ENCODE measurements at regions not wholly inside any gene's neighbourhood (a gene's known extent, or its start where the extent isn't known, plus 50 kb on each side); places are given as distances from the start of the nearest gene placed in this dataset.
"Not testable (repeated sequence)": the region's sequence is repeated elsewhere in the genome, so short reads cannot be mapped to it uniquely, and the experiment has no call there.

- not testable (repeated sequence) for H3K4me1 ChIP-seq (ENCODE audit: insufficient read depth, low read length); H3K79me2 ChIP-seq (ENCODE audit: insufficient read depth, low read length); H2BK15ac ChIP-seq (ENCODE audit: low read depth, low read length); DNase-seq; H3K9me3 ChIP-seq (ENCODE audit: control insufficient read depth, low read depth, low read length); H3K36me3 Mint-ChIP-seq (ENCODE audit: insufficient read depth in 1 of 3, low read depth in 3 of 3); H3K27me3 Mint-ChIP-seq (ENCODE audit: low read depth); H2BK12ac ChIP-seq (ENCODE audit: insufficient read length, low read depth, low read length); H4K8ac ChIP-seq (replicated peaks; ENCODE audit: insufficient read length, low read depth, low read length); H4K20me1 ChIP-seq (ENCODE audit: control insufficient read depth, insufficient read depth, insufficient read length); H2AK5ac ChIP-seq (ENCODE audit: insufficient read length, low read length); H3K4me3 Mint-ChIP-seq; H3K9ac ChIP-seq (ENCODE audit: extremely low read depth, insufficient read length, low read length); H3K27ac Mint-ChIP-seq; H3K27me3 ChIP-seq (ENCODE audit: insufficient read depth, low read length); H3K56ac ChIP-seq (ENCODE audit: insufficient read length, low read depth, low read length); H2AFZ ChIP-seq (ENCODE audit: low read length); H3K4me2 ChIP-seq (ENCODE audit: insufficient read depth, insufficient read length, low read length); H3K27ac ChIP-seq (ENCODE audit: insufficient read length, low read depth, low read length); H3K4ac ChIP-seq (ENCODE audit: low read depth, low read length); H3K23me2 ChIP-seq (ENCODE audit: insufficient read length, low read depth, low read length, poor library complexity, severe bottlenecking); H2BK120ac ChIP-seq (ENCODE audit: low read depth, low read length, poor library complexity, severe bottlenecking); H4K91ac ChIP-seq (ENCODE audit: insufficient read length, low read depth, low read length); H3K14ac ChIP-seq (ENCODE audit: insufficient read depth, low read length); H3K4me1 Mint-ChIP-seq; H3K23ac ChIP-seq (ENCODE audit: insufficient read length, low read depth, low read length); H3T11ph ChIP-seq (ENCODE audit: low read length); H3K18ac ChIP-seq (ENCODE audit: insufficient read length, low read depth, low read length); H2BK5ac ChIP-seq (ENCODE audit: insufficient read length, low read length); H4K5ac ChIP-seq (ENCODE audit: insufficient read length, low read depth, low read length); H2BK20ac ChIP-seq (ENCODE audit: low read depth, low read length, poor library complexity, severe bottlenecking); H3K79me1 ChIP-seq (ENCODE audit: insufficient read depth, low read depth, low read length, poor library complexity, severe bottlenecking)
- peaks cover 56 to 69% of the 10 kb centered on the region in 2 experiments for H3K9me3 Mint-ChIP-seq
- WGBS (ENCODE audit: extremely low coverage, insufficient read length, low lambda C conversion rate) = no CpG with 5 or more reads among the region's 14 CpGs
Observed at GRCh38 chr15:24485885-24486567, 189.5 kb upstream of the NPAP1 start.

- H4K20me1 ChIP-seq (ENCODE audit: control insufficient read depth, insufficient read depth, insufficient read length); H3K27me3 ChIP-seq (ENCODE audit: insufficient read depth, low read length); H2AK5ac ChIP-seq (ENCODE audit: insufficient read length, low read length); H3K4me1 Mint-ChIP-seq; H3K27me3 Mint-ChIP-seq (ENCODE audit: low read depth); H3K56ac ChIP-seq (ENCODE audit: insufficient read length, low read depth, low read length); H2AFZ ChIP-seq (ENCODE audit: low read length); H2BK12ac ChIP-seq (ENCODE audit: insufficient read length, low read depth, low read length); H3K4me3 Mint-ChIP-seq; H3K9ac ChIP-seq (ENCODE audit: extremely low read depth, insufficient read length, low read length); H2BK20ac ChIP-seq (ENCODE audit: low read depth, low read length, poor library complexity, severe bottlenecking); H3K4ac ChIP-seq (ENCODE audit: low read depth, low read length); H3K14ac ChIP-seq (ENCODE audit: insufficient read depth, low read length); H2BK15ac ChIP-seq (ENCODE audit: low read depth, low read length); H3T11ph ChIP-seq (ENCODE audit: low read length); H3K4me2 ChIP-seq (ENCODE audit: insufficient read depth, insufficient read length, low read length); H3K27ac Mint-ChIP-seq; DNase-seq; H3K23me2 ChIP-seq (ENCODE audit: insufficient read length, low read depth, low read length, poor library complexity, severe bottlenecking); H4K5ac ChIP-seq (ENCODE audit: insufficient read length, low read depth, low read length); H3K23ac ChIP-seq (ENCODE audit: insufficient read length, low read depth, low read length); H2BK120ac ChIP-seq (ENCODE audit: low read depth, low read length, poor library complexity, severe bottlenecking); H3K4me1 ChIP-seq (ENCODE audit: insufficient read depth, low read length); H3K79me2 ChIP-seq (ENCODE audit: insufficient read depth, low read length); H3K79me1 ChIP-seq (ENCODE audit: insufficient read depth, low read depth, low read length, poor library complexity, severe bottlenecking); H3K18ac ChIP-seq (ENCODE audit: insufficient read length, low read depth, low read length); H2BK5ac ChIP-seq (ENCODE audit: insufficient read length, low read length); H3K9me3 ChIP-seq (ENCODE audit: control insufficient read depth, low read depth, low read length); H4K91ac ChIP-seq (ENCODE audit: insufficient read length, low read depth, low read length); H4K8ac ChIP-seq (replicated peaks; ENCODE audit: insufficient read length, low read depth, low read length); H3K27ac ChIP-seq (ENCODE audit: insufficient read length, low read depth, low read length): not testable (repeated sequence)
- Mint-ChIP-seq H3K9me3 (peaks cover 53 to 66% of the 10 kb centered on the region in 2 experiments), H3K36me3 (ENCODE audit: insufficient read depth in 1 of 3, low read depth in 3 of 3) (peaks cover 10 to 22% (median 16%) of the 10 kb centered on the region in 3 experiments; a peak in 6 of 7 replicates)
- WGBS (ENCODE audit: extremely low coverage, insufficient read length, low lambda C conversion rate) = no CpG with 5 or more reads among the region's 8 CpGs
Observed at GRCh38 chr15:24488164-24488907, 187.2 kb upstream of the NPAP1 start.
